ENCODE measurements at regions not wholly inside any gene's neighbourhood (a gene's known extent, or its start where the extent isn't known, plus 50 kb on each side); places are given as distances from the start of the nearest gene placed in this dataset.

- Histone ChIP-seq H3K9ac (ENCODE audit: insufficient read depth, low read depth, low read length) (no peak overlapping the region), H3K9me3 (ENCODE audit: low read length) (no peaks in the 10 kb centered on the region), H3K79me2 (ENCODE audit: insufficient read depth, low read length) (no peaks in the 10 kb centered on the region), H3K27ac (ENCODE audit: extremely low read length, insufficient read depth, low read length) (no peak overlapping the region), H3K27me3 (ENCODE audit: control insufficient read depth in 1 of 2, insufficient read depth in 2 of 2, low read length in 2 of 2) (peaks cover 2 to 65% of the 10 kb centered on the region in 2 experiments; a peak in 3 of 5 replicates), H4K20me1 (ENCODE audit: insufficient read depth, low read length) (no peaks in the 10 kb centered on the region), H3K36me3 (replicated peaks in 1 of 2; ENCODE audit: control insufficient read depth in 1 of 2, insufficient read depth in 2 of 2, low read length in 2 of 2) (no peaks in the 10 kb centered on the region), H3K4me1 (ENCODE audit: insufficient read depth, low read length) (no peaks in the 10 kb centered on the region), H2AFZ (ENCODE audit: low read length) (no peak overlapping the region), H3K4me2 (ENCODE audit: low read depth, low read length) (no peak overlapping the region), H3K4me3 (replicated peaks in 1 of 3; ENCODE audit: insufficient read depth in 1 of 3, low read depth in 2 of 3, low read length in 3 of 3) (no peak overlapping the region)
- no TSS peak for BruUV-seq (replicated peaks)
- CTCF ChIA-PET (ENCODE audit: low intra/inter-chr PET ratio, low total read pairs) = no interaction called here
- in situ Hi-C loops (cut with HindIII; ENCODE audit: extremely low pct_ligation_motif_present, low pct_unique_long_range_greater_than_20kb) = no loop called here
- 29% methylated on average over 2 of the region's 2 CpGs for WGBS (ENCODE audit: low lambda C conversion rate)
- DNase-seq (ENCODE audit: low spot score) (no peak), FAIRE-seq (no peak), ATAC-seq (no peak)
- POLR2A ChIA-PET = no interaction called here
- intact Hi-C loops (cut with micrococcal nuclease; ENCODE audit: unreplicated experiment) = no loop called here
- TF ChIP-seq ZFAT (CRISPR knock-in tag; conservative IDR thresholded peaks at IDR 0.05) = no peak
- TF ChIP-seq, protein P1, sequence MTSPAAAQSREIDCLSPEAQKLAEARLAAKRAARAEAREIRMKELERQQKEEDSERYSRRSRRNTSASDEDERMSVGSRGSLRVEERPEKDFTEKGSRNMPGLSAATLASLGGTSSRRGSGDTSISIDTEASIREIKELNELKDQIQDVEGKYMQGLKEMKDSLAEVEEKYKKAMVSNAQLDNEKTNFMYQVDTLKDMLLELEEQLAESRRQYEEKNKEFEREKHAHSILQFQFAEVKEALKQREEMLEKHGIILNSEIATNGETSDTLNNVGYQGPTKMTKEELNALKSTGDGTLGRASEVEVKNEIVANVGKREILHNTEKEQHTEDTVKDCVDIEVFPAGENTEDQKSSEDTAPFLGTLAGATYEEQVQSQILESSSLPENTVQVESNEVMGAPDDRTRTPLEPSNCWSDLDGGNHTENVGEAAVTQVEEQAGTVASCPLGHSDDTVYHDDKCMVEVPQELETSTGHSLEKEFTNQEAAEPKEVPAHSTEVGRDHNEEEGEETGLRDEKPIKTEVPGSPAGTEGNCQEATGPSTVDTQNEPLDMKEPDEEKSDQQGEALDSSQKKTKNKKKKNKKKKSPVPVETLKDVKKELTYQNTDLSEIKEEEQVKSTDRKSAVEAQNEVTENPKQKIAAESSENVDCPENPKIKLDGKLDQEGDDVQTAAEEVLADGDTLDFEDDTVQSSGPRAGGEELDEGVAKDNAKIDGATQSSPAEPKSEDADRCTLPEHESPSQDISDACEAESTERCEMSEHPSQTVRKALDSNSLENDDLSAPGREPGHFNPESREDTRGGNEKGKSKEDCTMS (CRISPR knock-in tag; conservative IDR thresholded peaks at IDR 0.05) = no peak
- TF ChIP-seq ZNF615 (CRISPR knock-in tag; IDR thresholded peaks at IDR 0.05; ENCODE audit: borderline replicate concordance) = no peak
- no peak for TF ChIP-seq CENPT (CRISPR knock-in tag; IDR thresholded peaks at IDR 0.05; ENCODE audit: low read depth)
- no peak for TF ChIP-seq TFDP2 (CRISPR knock-in tag; IDR thresholded peaks at IDR 0.05)
- no peak for TF ChIP-seq SP140L (CRISPR knock-in tag; IDR thresholded peaks at IDR 0.05; ENCODE audit: borderline replicate concordance)
Measured at GRCh38 chr2:128778843-128779242, 460.2 kb upstream of the HS6ST1 start.
